WTC11 (cell line): ENCODE measurements at regions not wholly inside any gene's neighbourhood (a gene's known extent, or its start where the extent isn't known, plus 50 kb on each side); places are given as distances from the start of the nearest gene placed in this dataset.
"Not testable (repeated sequence)": the region's sequence is repeated elsewhere in the genome, so short reads cannot be mapped to it uniquely, and the experiment has no call there.

Source experiments
- ATAC-seq: fragments of 200-7000 bp; cut with Tn5 transposase; 2 replicates; pipeline ENCODE4 v1.10.0; 2021; ENCODE audit warnings: mild to moderate bottlenecking, moderate library complexity
- CTCF ChIA-PET: fragments of 300-600 bp; sonication (Branson Sonifier 250); formaldehyde crosslinking; loops from one replicate; lab custom pipeline; 2021; ENCODE audit warnings: antibody characterized with exemption; lab: Charles Lee
- POLR2A ChIA-PET: fragments of 350-600 bp; sonication (Branson Sonifier 250); formaldehyde crosslinking; loops from one replicate; lab custom pipeline; 2021; ENCODE audit warnings: antibody characterized with exemption; lab: Charles Lee
- DNase-seq: peaks from one replicate; pipeline ENCODE4 v3.0.0; 2021; ENCODE audit warnings: low spot score
- H3K27ac Mint-ChIP-seq: 2 replicates; pipeline ENCODE4 v1.8.0; 2021; ENCODE audit warnings: mixed read lengths
- H3K27me3 Mint-ChIP-seq: 2 replicates; pipeline ENCODE4 v1.8.0; 2021; ENCODE audit warnings: low read depth, mild to moderate bottlenecking, moderate library complexity, mixed read lengths
- H3K36me3 Mint-ChIP-seq: 2 replicates; pipeline ENCODE4 v1.8.0; 2021; ENCODE audit warnings: mixed read lengths
- H3K4me1 Mint-ChIP-seq: 2 replicates; pipeline ENCODE4 v1.8.0; 2022; ENCODE audit warnings: mixed read lengths
- H3K4me3 Mint-ChIP-seq: 2 replicates; pipeline ENCODE4 v1.8.0; 2021; ENCODE audit warnings: mild to moderate bottlenecking, moderate library complexity, mixed read lengths
- H3K9me3 Mint-ChIP-seq: 2 replicates; pipeline ENCODE4 v1.8.0; 2021; ENCODE audit warnings: mixed read lengths
- E2F4 ChIP-seq: sonication (generic); formaldehyde crosslinking; IDR thresholded peaks from 2 replicates; pipeline ENCODE4 v1.8.1; 2022; ENCODE audit warnings: low read depth, mild to moderate bottlenecking, moderate library complexity, missing genetic modification reagents, borderline replicate concordance
- ELF4 ChIP-seq: sonication (generic); formaldehyde crosslinking; IDR thresholded peaks from 2 replicates; pipeline ENCODE4 v1.8.1; 2022; ENCODE audit warnings: low read depth, mild to moderate bottlenecking, moderate library complexity, missing genetic modification reagents
- ERG ChIP-seq: fragments of 250-450 bp; sonication (Bioruptor Pico); IDR thresholded peaks from 2 replicates; pipeline ENCODE4 v1.8.0; 2021; ENCODE audit warnings: mild to moderate bottlenecking
- ETV6 ChIP-seq: sonication (generic); formaldehyde crosslinking; IDR thresholded peaks from 2 replicates; pipeline ENCODE4 v1.8.1; 2022; ENCODE audit warnings: mild to moderate bottlenecking, missing genetic modification reagents
- FOXJ3 ChIP-seq: sonication (generic); formaldehyde crosslinking; IDR thresholded peaks from 2 replicates; pipeline ENCODE4 v1.9.0; 2021; ENCODE audit warnings: missing genetic modification reagents, mild to moderate bottlenecking, borderline replicate concordance
- GRHL2 ChIP-seq: fragments of 250-450 bp; sonication (Bioruptor Pico); IDR thresholded peaks from 2 replicates; pipeline ENCODE4 v1.8.0; 2022; ENCODE audit warnings: mild to moderate bottlenecking, moderate library complexity; ENCODE audit not compliant: insufficient replicate concordance, severe bottlenecking
- IRF2 ChIP-seq: sonication (generic); formaldehyde crosslinking; IDR thresholded peaks from 2 replicates; pipeline ENCODE4 v1.8.0; 2022; ENCODE audit warnings: low read depth, missing genetic modification reagents, borderline replicate concordance
- JAZF1 ChIP-seq: fragments of 250-450 bp; sonication (Bioruptor Pico); IDR thresholded peaks from 2 replicates; pipeline ENCODE4 v1.9.0; 2021; ENCODE audit warnings: moderate library complexity, mild to moderate bottlenecking, inconsistent platforms
- MXD4 ChIP-seq: fragments of 250-450 bp; sonication (Bioruptor Pico); IDR thresholded peaks from 2 replicates; pipeline ENCODE4 v1.8.0; 2021; ENCODE audit warnings: mild to moderate bottlenecking, moderate library complexity, borderline replicate concordance
- NR2C2 ChIP-seq: sonication (generic); formaldehyde crosslinking; IDR thresholded peaks from 2 replicates; pipeline ENCODE4 v1.8.0; 2022; ENCODE audit warnings: mild to moderate bottlenecking, missing genetic modification reagents
- NR3C1 ChIP-seq: sonication (generic); formaldehyde crosslinking; conservative IDR thresholded peaks from 2 replicates; pipeline ENCODE4 v1.8.1; 2023; ENCODE audit warnings: low read depth, mild to moderate bottlenecking, missing genetic modification reagents
- OVOL2 ChIP-seq: fragments of 250-450 bp; sonication (Bioruptor Pico); IDR thresholded peaks from 2 replicates; pipeline ENCODE4 v1.9.0; 2021; ENCODE audit warnings: mild to moderate bottlenecking, borderline replicate concordance
- PRDM15 ChIP-seq: sonication (generic); formaldehyde crosslinking; IDR thresholded peaks from 2 replicates; pipeline ENCODE4 v1.8.0; 2022; ENCODE audit warnings: missing genetic modification reagents
- SMAD3 ChIP-seq: sonication (generic); formaldehyde crosslinking; IDR thresholded peaks from 2 replicates; pipeline ENCODE4 v1.8.0; 2022; ENCODE audit warnings: missing genetic modification reagents, mild to moderate bottlenecking, borderline replicate concordance
- ZNF423 ChIP-seq: fragments of 250-450 bp; sonication (Bioruptor Pico); IDR thresholded peaks from 2 replicates; pipeline ENCODE4 v2.1.2; 2022; ENCODE audit warnings: mild to moderate bottlenecking, moderate library complexity
- ZNF671 ChIP-seq: fragments of 250-450 bp; sonication (Bioruptor Pico); IDR thresholded peaks from 2 replicates; pipeline ENCODE4 v1.8.0; 2021; ENCODE audit warnings: mild to moderate bottlenecking
- TF ChIP-seq, protein P1 (sequence below): sonication (generic); formaldehyde crosslinking; IDR thresholded peaks from 2 replicates; pipeline ENCODE4 v1.8.0; 2022; ENCODE audit warnings: mild to moderate bottlenecking, missing genetic modification reagents
- TF ChIP-seq, protein P2 (sequence below): sonication (generic); formaldehyde crosslinking; IDR thresholded peaks from 2 replicates; pipeline ENCODE4 v1.8.0; 2023; ENCODE audit warnings: mild to moderate bottlenecking, missing genetic modification reagents
- TF ChIP-seq, protein P3 (sequence below): sonication (generic); formaldehyde crosslinking; IDR thresholded peaks from 2 replicates; pipeline ENCODE4 v1.8.0; 2023; ENCODE audit warnings: missing genetic modification reagents

- Mint-ChIP-seq H3K27me3 (no peaks in the 10 kb centered on the region), H3K4me3 (no peak overlapping the region), H3K4me1 (no peaks in the 10 kb centered on the region), H3K9me3 (peaks cover 15% of the 10 kb centered on the region), H3K27ac (no peak overlapping the region), H3K36me3 (no peaks in the 10 kb centered on the region)
- no peak for ATAC-seq
- no peak for DNase-seq
- ChIA-PET CTCF (no interaction called here), POLR2A (no interaction called here)
- TF ChIP-seq, protein P1, sequence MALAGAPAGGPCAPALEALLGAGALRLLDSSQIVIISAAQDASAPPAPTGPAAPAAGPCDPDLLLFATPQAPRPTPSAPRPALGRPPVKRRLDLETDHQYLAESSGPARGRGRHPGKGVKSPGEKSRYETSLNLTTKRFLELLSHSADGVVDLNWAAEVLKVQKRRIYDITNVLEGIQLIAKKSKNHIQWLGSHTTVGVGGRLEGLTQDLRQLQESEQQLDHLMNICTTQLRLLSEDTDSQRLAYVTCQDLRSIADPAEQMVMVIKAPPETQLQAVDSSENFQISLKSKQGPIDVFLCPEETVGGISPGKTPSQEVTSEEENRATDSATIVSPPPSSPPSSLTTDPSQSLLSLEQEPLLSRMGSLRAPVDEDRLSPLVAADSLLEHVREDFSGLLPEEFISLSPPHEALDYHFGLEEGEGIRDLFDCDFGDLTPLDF: no peak
- TF ChIP-seq ERG (CRISPR knock-in tag): no peak
- TF ChIP-seq FOXJ3 (CRISPR knock-in tag): no peak
- no peak for TF ChIP-seq OVOL2 (CRISPR knock-in tag)
- no peak for TF ChIP-seq MXD4
- no peak for TF ChIP-seq IRF2
- TF ChIP-seq, protein P2, sequence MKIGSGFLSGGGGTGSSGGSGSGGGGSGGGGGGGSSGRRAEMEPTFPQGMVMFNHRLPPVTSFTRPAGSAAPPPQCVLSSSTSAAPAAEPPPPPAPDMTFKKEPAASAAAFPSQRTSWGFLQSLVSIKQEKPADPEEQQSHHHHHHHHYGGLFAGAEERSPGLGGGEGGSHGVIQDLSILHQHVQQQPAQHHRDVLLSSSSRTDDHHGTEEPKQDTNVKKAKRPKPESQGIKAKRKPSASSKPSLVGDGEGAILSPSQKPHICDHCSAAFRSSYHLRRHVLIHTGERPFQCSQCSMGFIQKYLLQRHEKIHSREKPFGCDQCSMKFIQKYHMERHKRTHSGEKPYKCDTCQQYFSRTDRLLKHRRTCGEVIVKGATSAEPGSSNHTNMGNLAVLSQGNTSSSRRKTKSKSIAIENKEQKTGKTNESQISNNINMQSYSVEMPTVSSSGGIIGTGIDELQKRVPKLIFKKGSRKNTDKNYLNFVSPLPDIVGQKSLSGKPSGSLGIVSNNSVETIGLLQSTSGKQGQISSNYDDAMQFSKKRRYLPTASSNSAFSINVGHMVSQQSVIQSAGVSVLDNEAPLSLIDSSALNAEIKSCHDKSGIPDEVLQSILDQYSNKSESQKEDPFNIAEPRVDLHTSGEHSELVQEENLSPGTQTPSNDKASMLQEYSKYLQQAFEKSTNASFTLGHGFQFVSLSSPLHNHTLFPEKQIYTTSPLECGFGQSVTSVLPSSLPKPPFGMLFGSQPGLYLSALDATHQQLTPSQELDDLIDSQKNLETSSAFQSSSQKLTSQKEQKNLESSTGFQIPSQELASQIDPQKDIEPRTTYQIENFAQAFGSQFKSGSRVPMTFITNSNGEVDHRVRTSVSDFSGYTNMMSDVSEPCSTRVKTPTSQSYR (CRISPR knock-in tag): no peak
- TF ChIP-seq NR3C1 (CRISPR knock-in tag): no peak
- no peak for TF ChIP-seq NR2C2 (CRISPR knock-in tag)
- no peak for TF ChIP-seq SMAD3 (CRISPR knock-in tag)
- TF ChIP-seq ELF4: no peak
- TF ChIP-seq GRHL2 (CRISPR knock-in tag): no peak
- no peak for TF ChIP-seq JAZF1 (CRISPR knock-in tag)
- no peak for TF ChIP-seq ZNF671 (CRISPR knock-in tag)
- TF ChIP-seq ETV6 (CRISPR knock-in tag): no peak
Measured at GRCh38 chr14:27278341-27278740, 680.5 kb upstream of the NOVA1 start.

GRCh38 chr14:27305441-27305945 lies 707.7 kb upstream of the NOVA1 start:
- ChIA-PET CTCF (no interaction called here), POLR2A (no interaction called here)
- Mint-ChIP-seq H3K27me3 (no peaks in the 10 kb centered on the region), H3K4me1 (peaks cover 13% of the 10 kb centered on the region), H3K4me3 (no peak overlapping the region), H3K27ac (no peak overlapping the region), H3K9me3 (peaks cover 41% of the 10 kb centered on the region), H3K36me3 (peaks cover 29% of the 10 kb centered on the region)
- ATAC-seq: no peak
- DNase-seq: no peak
- TF ChIP-seq ZNF423 (CRISPR knock-in tag): no peak

DNA sequence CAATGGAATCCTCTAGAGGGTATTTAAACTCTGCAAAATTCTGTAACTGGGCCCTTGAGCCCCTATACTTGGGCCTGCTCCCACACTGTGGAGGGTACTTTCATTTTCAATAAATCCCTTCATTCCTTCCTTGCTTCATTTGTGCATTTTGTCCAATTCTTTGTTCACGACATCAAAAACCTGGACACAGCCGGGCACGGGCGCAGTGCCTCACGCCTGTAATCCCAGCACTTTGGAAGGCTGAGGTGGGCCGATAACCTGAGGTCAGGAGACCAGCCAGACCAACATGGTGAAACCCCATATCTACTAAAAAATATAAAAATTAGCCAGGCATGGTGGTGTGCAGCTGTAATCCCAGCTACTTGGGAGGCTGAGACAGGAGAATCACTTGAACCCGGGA lies 714.9 kb upstream of the NOVA1 start:
- H3K27ac Mint-ChIP-seq, POLR2A ChIA-PET, ATAC-seq, DNase-seq, H3K4me3 Mint-ChIP-seq, CTCF ChIA-PET, H3K27me3 Mint-ChIP-seq, H3K4me1 Mint-ChIP-seq: not testable (repeated sequence)
- peaks cover 44% of the 10 kb centered on the region for H3K9me3 Mint-ChIP-seq
- peaks cover 29% of the 10 kb centered on the region for H3K36me3 Mint-ChIP-seq

- Mint-ChIP-seq H3K36me3 (peaks cover 16% of the 10 kb centered on the region), H3K27ac (no peak overlapping the region), H3K4me3 (no peak overlapping the region), H3K4me1 (no peaks in the 10 kb centered on the region), H3K9me3 (peaks cover 30% of the 10 kb centered on the region), H3K27me3 (no peaks in the 10 kb centered on the region)
- ATAC-seq (no peak), DNase-seq (no peak)
- ChIA-PET POLR2A (no interaction called here), CTCF (no interaction called here)
- TF ChIP-seq FOXJ3 (CRISPR knock-in tag) (no peak), E2F4 (CRISPR knock-in tag) (no peak), PRDM15 (CRISPR knock-in tag) (no peak)
- TF ChIP-seq, protein P3, sequence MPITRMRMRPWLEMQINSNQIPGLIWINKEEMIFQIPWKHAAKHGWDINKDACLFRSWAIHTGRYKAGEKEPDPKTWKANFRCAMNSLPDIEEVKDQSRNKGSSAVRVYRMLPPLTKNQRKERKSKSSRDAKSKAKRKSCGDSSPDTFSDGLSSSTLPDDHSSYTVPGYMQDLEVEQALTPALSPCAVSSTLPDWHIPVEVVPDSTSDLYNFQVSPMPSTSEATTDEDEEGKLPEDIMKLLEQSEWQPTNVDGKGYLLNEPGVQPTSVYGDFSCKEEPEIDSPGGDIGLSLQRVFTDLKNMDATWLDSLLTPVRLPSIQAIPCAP (CRISPR knock-in tag): no peak
Measured at GRCh38 chr14:27314231-27314630, 716.4 kb upstream of the NOVA1 start.
